Caki2 (cell line): ENCODE measurements at regions not wholly inside any gene's neighbourhood (a gene's known extent, or its start where the extent isn't known, plus 50 kb on each side); places are given as distances from the start of the nearest gene placed in this dataset.

Source experiments
- DNase-seq: peaks from one replicate; pipeline ENCODE4 v3.0.0-alpha.2; 2015; ENCODE audit warnings: low read depth
- in situ Hi-C: cut with HindIII; loops from 2 replicates; pipeline ENCODE4 v1.10.0; 2016; ENCODE audit warnings: low sequenced_read_pairs, low pct_unique_long_range_greater_than_20kb, mixed read lengths

DNA sequence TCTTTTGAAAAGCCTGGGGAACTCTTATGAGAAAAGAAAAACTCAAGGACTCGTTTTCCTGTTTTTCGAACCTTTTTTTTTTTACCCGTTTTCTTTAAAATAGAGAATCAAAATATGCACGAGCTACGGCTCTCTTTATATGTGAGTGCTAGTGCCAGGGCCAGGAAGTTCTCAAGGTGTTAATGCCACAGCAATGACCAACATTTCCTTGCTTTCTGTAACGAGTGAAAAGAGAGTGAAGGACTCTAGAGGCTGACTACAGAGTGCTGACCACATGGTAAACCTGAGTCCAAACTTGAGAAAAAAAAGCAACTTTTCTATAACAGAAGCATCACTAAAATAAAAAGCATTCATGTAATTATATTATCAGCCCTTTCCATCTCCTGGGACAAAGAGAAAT lies 102.2 kb upstream of the SLC28A3 start:
- in situ Hi-C loops, result no loop called here
- no peak for DNase-seq

DNA sequence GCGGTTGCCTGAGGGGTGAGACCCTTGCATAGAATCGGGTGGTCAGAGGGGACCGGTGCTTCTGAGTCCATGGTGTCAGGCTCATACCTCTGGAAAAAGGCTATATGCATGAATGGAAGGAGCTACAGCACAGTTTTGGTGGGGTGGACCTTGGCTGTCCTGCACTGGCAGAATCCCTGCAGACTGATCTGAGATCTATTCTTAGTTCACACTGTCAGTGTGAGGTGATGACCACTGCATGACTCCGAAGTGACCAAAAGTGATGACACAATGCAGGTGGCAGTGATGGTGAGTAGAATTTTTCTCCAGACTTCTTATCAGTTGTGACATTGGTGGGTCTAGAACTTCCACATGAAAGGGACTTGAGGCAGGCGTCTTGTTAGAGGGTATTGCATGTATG lies 105.2 kb upstream of the SLC28A3 start:
- in situ Hi-C loops, result no loop called here
- no peak for DNase-seq

- in situ Hi-C loops, result no loop called here
- DNase-seq, result no peak
Measured at GRCh38 chr9:84447305-84447704, 106.7 kb upstream of the SLC28A3 start.

- DNase-seq, result no peak
- in situ Hi-C loops, result no loop called here
Measured at GRCh38 chr9:84450029-84450428, 109.5 kb upstream of the SLC28A3 start.

- no peak for DNase-seq
- in situ Hi-C loops, result no loop called here
Measured at GRCh38 chr9:84456527-84456926, 116.0 kb upstream of the SLC28A3 start.

GRCh38 chr9:84460695-84461094 lies 120.1 kb upstream of the SLC28A3 start:
- in situ Hi-C loops, result no loop called here
- no peak for DNase-seq

GRCh38 chr9:84463272-84463671 lies 122.7 kb upstream of the SLC28A3 start:
- DNase-seq, result no peak
- in situ Hi-C loops, result no loop called here

DNA sequence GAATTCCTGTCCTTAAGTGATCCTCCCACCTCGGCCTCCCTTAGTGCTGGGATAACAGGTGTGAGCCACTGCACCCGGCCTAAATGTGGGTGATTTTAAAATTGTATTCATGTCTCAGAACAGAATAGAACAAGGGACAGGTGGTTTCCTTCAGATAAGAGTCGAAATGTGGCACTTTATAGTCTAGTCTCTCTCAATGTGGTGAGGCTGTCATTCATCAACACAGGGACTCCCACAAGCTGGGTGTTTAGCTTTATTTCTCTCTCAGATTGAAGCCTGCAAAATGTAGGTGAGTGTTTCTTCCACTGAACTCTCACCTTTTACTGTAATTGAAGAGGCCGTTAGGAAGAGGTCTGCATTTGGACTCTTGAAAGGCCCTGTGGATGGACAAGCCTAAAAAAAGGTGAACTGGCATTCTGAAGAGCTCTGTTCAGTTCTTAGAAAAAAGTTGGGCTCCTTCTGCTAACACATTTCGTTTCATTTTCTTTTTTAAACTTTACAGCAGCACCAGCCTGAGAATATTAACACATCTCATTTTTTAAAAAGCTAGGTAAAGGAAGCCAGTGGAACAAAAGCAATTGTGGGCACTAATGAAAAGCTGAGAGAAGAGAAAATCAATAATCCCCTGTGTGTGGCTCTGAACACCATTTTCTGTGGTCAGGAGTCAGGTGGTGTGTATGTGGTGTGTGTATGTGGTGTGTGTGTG lies 126.2 kb upstream of the SLC28A3 start:
- DNase-seq, result no peak
- in situ Hi-C loops, result no loop called here

DNA sequence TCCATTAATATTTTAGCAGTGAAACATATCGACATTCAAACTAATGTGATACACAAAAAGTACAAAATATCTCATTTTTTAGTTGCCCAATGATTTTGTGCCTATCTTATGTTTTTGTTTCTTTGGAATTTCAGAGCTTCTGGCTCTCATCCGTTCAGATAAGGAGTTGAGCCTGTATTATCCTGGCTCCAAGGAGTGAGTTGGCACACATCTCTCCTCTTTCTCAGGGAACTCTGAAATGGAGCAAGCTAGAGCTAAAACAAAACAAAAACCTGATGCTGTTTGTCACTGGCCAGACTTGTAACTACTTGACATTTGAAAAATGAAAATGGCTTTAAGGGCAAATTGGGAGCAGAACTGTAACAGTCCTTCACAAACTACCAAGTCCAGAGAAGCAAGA lies 131.3 kb upstream of the SLC28A3 start:
- no peak for DNase-seq
- in situ Hi-C loops, result no loop called here

DNA sequence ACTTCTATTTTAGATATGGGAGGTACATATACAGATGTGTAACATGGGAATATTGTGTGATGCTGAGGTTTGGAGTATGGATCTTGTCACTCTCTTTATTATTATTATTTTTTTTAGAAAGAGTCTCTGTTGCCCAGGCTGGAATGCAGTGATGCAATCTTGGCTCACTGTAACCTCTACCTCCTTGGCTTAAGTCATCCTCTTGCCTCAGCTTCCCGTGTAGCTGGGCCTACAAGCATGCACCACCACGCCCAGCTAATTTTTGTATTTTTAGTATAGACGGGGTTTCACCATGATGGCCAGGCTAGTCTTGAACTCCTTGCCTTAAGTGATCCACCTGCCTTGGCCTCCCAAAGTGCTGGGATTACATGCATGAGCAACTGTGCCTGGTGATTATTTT lies 138.4 kb upstream of the SLC28A3 start:
- DNase-seq, result no peak
- in situ Hi-C loops, result no loop called here

- in situ Hi-C loops, result no loop called here
- no peak for DNase-seq
Measured at GRCh38 chr9:84480071-84480470, 139.5 kb upstream of the SLC28A3 start.

DNA sequence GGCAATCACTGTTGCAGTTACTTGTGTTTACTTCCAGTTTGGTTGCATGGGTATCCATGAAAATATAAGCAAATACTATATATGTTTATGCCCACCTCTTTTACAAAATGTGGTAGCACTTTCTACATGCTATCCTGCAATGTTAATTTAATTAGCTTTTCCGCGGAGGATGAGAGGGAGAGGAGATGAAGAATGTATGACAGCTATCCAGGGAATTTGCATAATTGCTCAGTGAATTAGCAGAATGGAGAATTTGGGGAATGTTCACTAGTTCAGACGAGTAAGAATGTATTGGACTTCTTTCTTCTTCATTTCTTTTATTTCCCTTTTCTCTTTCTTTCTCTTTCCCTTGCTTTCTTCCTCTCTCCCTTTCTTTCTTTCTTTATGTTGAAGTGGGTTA lies 140.7 kb upstream of the SLC28A3 start:
- in situ Hi-C loops, result no loop called here
- DNase-seq, result no peak

GRCh38 chr9:84481636-84482218 lies 141.2 kb upstream of the SLC28A3 start:
- in situ Hi-C loops, result no loop called here
- no peak for DNase-seq

DNA sequence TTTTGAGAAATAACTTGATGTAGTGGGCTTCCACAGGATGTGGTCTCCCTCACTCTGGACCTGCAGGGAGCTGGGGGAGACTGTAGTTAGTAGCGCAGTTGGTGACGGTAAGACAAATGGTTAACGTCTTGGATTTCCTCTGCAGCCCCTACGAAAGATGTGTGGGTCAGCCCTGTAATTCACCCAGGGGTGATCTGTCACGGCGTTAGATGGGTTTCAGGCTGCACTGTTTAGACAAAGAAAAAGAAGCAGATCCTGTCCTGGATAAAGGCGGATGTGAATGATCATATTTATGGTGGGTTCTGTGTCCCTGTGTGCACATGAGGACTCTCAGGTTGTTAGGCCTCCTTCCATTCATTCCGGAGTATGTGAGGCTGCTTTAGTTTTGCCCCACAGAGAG lies 142.0 kb upstream of the SLC28A3 start:
- in situ Hi-C loops, result no loop called here
- no peak for DNase-seq

DNA sequence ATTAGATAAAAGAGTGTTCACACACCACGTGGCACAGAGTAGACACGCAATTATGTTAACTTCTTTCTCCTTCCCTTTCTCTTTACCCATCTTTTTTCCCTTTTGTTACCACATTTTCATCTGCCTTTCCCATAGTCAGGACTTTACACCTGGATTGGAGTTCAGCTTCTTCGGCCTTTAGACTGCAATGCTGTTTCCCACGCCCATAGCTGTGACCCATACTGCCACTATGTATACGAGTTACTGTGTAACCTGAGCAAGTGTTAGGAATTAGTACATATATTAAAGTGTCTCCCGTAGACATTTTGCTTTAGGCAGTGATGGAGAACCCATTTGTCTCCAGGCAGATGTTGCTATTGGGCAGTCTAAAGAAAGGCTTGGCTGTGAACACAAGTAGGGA lies 143.6 kb upstream of the SLC28A3 start:
- in situ Hi-C loops, result no loop called here
- DNase-seq, result no peak

- DNase-seq, result no peak
- in situ Hi-C loops, result no loop called here
Measured at GRCh38 chr9:84485539-84485938, 145.0 kb upstream of the SLC28A3 start.

- in situ Hi-C loops, result no loop called here
- DNase-seq, result no peak
Measured at GRCh38 chr9:84486663-84487062, 146.1 kb upstream of the SLC28A3 start.

DNA sequence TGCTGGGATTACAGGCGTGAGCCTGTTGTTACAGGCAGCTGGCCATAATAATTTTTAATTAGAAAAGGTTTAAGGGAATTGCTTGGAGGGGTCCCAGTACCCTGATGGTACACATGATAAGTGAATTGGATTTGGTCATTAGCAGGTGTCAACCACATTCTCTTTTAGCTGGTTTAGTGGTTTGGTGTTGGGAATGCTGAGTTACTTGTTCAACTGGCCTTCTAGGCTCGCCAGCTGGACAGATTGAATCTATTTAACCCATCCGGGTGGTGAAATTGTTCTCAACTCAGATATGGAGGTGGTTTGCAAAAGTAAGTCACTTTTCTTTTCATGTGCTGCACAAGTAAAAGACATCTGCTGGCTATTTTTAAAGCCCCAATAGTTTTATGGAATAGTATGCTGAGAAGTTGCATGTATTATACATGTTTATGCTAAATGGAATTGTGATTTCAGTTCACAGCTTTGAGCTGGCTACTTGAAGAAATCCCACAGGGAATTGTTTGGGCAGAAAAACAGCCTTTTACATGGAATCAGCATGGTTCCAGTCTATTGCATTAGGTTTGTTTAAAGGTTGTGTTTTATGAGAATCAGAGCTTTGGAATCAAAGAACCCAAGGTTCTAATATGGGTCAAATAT lies 149.8 kb upstream of the SLC28A3 start:
- DNase-seq, result no peak
- in situ Hi-C loops, result no loop called here

- DNase-seq, result no peak
- in situ Hi-C loops, result no loop called here
Measured at GRCh38 chr9:84490842-84491325, 150.3 kb upstream of the SLC28A3 start.
